GM12874 (cell line): ENCODE measurements at regions not wholly inside any gene's neighbourhood (a gene's known extent, or its start where the extent isn't known, plus 50 kb on each side); places are given as distances from the start of the nearest gene placed in this dataset.

Experiments
- CTCF ChIP-seq: IDR thresholded peaks from 2 replicates; pipeline ENCODE4 v1.5.1; 2011; ENCODE audit warnings: low read depth, mild to moderate bottlenecking, control low read depth, low read length, moderate library complexity; ENCODE audit not compliant: insufficient read depth

- TF ChIP-seq CTCF = no peak
Observed at GRCh38 chr3:139104062-139104461, 59.4 kb upstream of the PRR23C start.

GRCh38 chr3:139105154-139105702 lies 60.5 kb upstream of the PRR23C start:
- TF ChIP-seq CTCF = no peak

- no peak for TF ChIP-seq CTCF
Observed at GRCh38 chr3:139106013-139106932, 61.6 kb upstream of the PRR23C start.

GRCh38 chr3:139107424-139108252 lies 62.9 kb upstream of the PRR23C start:
- TF ChIP-seq CTCF = no peak

GRCh38 chr3:139108253-139108969 lies 63.7 kb upstream of the PRR23C start:
- TF ChIP-seq CTCF = no peak

- no peak for TF ChIP-seq CTCF
Observed at GRCh38 chr3:139109271-139109670, 64.6 kb upstream of the PRR23C start.
